ENCODE measurements at regions not wholly inside any gene's neighbourhood (a gene's known extent, or its start where the extent isn't known, plus 50 kb on each side); places are given as distances from the start of the nearest gene placed in this dataset.

DNA sequence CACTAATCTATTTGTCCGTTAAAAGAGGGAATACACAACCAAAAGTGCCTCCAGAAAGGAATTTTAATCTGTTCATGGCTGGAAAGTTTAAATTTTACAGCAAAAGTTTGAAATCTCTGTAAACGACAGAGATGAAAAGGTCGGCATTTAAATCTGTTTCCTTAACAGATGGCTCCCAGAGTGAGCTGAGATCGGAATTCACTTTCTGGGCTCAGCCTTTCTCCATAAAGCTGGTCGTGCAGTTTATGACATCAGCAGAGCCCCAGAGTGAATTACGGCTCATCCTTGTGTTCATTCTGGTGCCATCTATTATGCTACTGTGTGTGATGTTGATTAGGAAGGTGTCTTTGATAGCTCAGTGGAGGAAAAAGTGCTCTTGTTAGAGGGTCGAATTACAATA lies 117.6 kb upstream of the ZFP64 start:
- TF ChIP-seq, protein P1, sequence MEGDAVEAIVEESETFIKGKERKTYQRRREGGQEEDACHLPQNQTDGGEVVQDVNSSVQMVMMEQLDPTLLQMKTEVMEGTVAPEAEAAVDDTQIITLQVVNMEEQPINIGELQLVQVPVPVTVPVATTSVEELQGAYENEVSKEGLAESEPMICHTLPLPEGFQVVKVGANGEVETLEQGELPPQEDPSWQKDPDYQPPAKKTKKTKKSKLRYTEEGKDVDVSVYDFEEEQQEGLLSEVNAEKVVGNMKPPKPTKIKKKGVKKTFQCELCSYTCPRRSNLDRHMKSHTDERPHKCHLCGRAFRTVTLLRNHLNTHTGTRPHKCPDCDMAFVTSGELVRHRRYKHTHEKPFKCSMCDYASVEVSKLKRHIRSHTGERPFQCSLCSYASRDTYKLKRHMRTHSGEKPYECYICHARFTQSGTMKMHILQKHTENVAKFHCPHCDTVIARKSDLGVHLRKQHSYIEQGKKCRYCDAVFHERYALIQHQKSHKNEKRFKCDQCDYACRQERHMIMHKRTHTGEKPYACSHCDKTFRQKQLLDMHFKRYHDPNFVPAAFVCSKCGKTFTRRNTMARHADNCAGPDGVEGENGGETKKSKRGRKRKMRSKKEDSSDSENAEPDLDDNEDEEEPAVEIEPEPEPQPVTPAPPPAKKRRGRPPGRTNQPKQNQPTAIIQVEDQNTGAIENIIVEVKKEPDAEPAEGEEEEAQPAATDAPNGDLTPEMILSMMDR (conservative IDR thresholded peaks at IDR 0.05; ENCODE audit: low read depth, low read length), result no peak
- TF ChIP-seq EZH2phosphoT487 (IDR thresholded peaks at IDR 0.05; ENCODE audit: borderline replicate concordance, low read length) (no peak), EZH2 (IDR thresholded peaks at IDR 0.05; ENCODE audit: low read length, unreplicated experiment) (no peak)
